Keratinocyte (primary cell): ENCODE measurements at regions not wholly inside any gene's neighbourhood (a gene's known extent, or its start where the extent isn't known, plus 50 kb on each side); places are given as distances from the start of the nearest gene placed in this dataset.

ENCODE experiments used
- CTCF ChIP-seq, 3 experiments: IDR thresholded peaks in 1 of 3; conservative IDR thresholded peaks in 1 of 3; optimal IDR thresholded peaks in 1 of 3; 2 replicates in 2 of 3; 3 replicates in 1 of 3; pipeline versions ENCODE3 to v1.5.1; 2011; ENCODE audit warnings: low read length in 3 of 3, mild to moderate bottlenecking in 3 of 3, moderate library complexity in 2 of 3, control low read depth in 1 of 3, inconsistent platforms in 1 of 3; ENCODE audit not compliant: insufficient read depth in 2 of 3; ENCODE audit errors: extremely low read depth in 1 of 3
- EZH2 ChIP-seq: IDR thresholded peaks from one replicate; pipeline ENCODE4 v1.6.1; 2012; ENCODE audit warnings: inconsistent platforms, mild to moderate bottlenecking, low read length, moderate library complexity

GRCh38 chr1:168467452-168467851 lies 76.3 kb downstream of the XCL2 start:
- TF ChIP-seq CTCF (optimal IDR thresholded peaks at IDR 0.05 in 1 of 3, IDR thresholded peaks at IDR 0.05 in 1 of 3, conservative IDR thresholded peaks at IDR 0.05 in 1 of 3; ENCODE audit: extremely low read depth in 1 of 3, insufficient read depth in 2 of 3, low read length in 3 of 3): no peak
- no peak for TF ChIP-seq EZH2
